ENCODE measurements at regions not wholly inside any gene's neighbourhood (a gene's known extent, or its start where the extent isn't known, plus 50 kb on each side); places are given as distances from the start of the nearest gene placed in this dataset.

DNA sequence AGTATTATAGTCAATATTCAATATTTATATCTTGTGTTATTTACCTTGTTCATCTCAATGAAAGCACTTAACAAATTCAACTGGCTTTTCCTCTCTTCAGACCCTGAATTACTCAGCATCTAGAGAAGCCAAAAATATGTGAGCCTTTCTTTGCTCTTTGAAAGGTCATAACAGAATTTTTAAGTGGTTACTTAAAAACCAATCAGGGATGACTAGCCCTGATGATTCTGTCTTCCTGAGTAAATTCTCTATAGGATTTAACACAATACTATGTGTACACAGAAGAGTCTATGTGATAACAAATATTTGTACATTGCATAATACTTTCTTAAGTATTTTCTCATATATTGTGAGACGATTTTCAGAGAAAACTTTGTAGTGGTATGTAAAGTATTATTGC is 546.3 kb downstream of the MAT2B start:
- no peaks in the 10 kb centered on the region for H3K27me3 ChIP-seq
- TF ChIP-seq, protein P1, sequence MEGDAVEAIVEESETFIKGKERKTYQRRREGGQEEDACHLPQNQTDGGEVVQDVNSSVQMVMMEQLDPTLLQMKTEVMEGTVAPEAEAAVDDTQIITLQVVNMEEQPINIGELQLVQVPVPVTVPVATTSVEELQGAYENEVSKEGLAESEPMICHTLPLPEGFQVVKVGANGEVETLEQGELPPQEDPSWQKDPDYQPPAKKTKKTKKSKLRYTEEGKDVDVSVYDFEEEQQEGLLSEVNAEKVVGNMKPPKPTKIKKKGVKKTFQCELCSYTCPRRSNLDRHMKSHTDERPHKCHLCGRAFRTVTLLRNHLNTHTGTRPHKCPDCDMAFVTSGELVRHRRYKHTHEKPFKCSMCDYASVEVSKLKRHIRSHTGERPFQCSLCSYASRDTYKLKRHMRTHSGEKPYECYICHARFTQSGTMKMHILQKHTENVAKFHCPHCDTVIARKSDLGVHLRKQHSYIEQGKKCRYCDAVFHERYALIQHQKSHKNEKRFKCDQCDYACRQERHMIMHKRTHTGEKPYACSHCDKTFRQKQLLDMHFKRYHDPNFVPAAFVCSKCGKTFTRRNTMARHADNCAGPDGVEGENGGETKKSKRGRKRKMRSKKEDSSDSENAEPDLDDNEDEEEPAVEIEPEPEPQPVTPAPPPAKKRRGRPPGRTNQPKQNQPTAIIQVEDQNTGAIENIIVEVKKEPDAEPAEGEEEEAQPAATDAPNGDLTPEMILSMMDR (IDR thresholded peaks at IDR 0.05; ENCODE audit: low read depth, low read length), result no peak

DNA sequence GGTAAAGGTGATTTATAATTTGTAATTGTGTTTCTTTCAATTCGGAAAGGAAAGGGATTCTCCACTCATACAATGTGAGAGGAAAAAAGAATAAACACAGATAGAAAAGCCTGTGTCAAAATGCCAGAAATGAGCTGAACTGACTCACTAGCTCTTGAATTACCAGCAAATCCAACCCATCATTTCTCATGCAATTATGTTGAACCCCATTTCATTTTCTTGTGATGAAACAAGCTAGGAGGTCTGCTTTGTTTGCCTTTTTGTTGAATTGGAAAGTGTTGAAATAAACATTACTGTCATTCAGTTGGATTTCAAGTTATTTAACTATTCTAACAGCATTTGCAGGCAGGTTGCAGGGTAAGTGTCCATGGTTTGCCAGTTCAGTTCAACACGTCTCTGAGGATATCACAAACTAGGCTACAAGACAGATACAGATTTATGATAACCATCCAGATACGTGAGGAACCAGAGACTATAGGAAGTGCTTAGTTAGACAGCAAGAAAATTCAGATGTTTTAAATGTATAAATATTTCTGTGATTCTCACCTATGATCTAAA is 547.2 kb downstream of the MAT2B start:
- no peaks in the 10 kb centered on the region for H3K36me3 ChIP-seq
- DNase-seq, result no peak
- H3K4me3 ChIP-seq (ENCODE audit: low read depth, low read length), result no peak overlapping the region
- no peaks in the 10 kb centered on the region for H3K27me3 ChIP-seq
- TF ChIP-seq, protein P1 (IDR thresholded peaks at IDR 0.05; ENCODE audit: low read depth, low read length), result no peak
- peaks cover 2% of the 10 kb centered on the region; the same call in 1 of the 2 replicates for H3K4me1 ChIP-seq
- no peaks in the 10 kb centered on the region for H3K9me3 ChIP-seq

More for the DNA sequence above, 546.3 kb downstream of the MAT2B start:
- no peaks in the 10 kb centered on the region for H3K9me3 ChIP-seq
- no peaks in the 10 kb centered on the region for H3K36me3 ChIP-seq
- no peak overlapping the region for H3K4me3 ChIP-seq (ENCODE audit: low read depth, low read length)
- no peak for DNase-seq
- peaks cover 2% of the 10 kb centered on the region; the same call in 1 of the 2 replicates for H3K4me1 ChIP-seq

DNA sequence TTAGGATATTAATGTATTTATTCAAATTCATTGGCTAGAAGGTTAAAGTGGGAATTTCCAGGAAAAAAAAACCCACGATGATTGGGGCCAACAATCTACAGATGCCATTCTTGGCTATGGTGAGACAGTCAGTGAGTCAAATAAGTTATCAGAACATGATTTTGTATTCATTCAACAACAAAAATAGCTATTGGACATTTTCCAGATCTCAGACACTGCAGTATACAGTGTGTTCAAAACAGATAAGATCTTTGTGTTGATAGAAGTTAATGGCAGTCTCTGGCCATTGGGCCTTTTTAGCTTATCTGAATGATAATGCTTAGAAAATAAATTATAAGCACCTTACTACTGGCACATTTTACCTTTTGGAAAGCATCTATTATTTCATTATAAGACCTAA is 547.7 kb downstream of the MAT2B start:
- no peak for DNase-seq

DNA sequence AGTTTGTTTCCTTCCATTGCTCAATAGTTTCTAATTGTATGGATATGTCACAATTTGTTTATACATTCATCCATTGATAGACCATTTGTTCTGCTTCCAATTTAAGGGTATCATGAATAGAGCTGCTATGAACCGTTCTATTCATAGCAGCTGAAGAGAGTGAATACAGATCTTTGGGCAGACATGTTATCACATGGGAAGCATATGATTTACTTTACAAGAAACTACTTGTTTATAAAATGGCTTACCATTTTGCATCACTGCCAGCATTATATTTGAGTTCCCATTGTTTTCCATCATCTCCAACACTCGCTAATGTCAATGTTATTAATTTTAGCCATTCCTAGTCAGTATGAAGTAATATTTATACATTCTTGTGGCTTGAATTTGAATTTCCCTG is 549.0 kb downstream of the MAT2B start:
- TF ChIP-seq, protein P1 (IDR thresholded peaks at IDR 0.05; ENCODE audit: low read depth, low read length), result no peak
- DNase-seq, result no peak
- H3K36me3 ChIP-seq, result no peaks in the 10 kb centered on the region
- no peak overlapping the region for H3K4me3 ChIP-seq (ENCODE audit: low read depth, low read length)
- H3K9me3 ChIP-seq, result no peaks in the 10 kb centered on the region
- peaks cover 2% of the 10 kb centered on the region; the same call in 1 of the 2 replicates for H3K4me1 ChIP-seq
- no peaks in the 10 kb centered on the region for H3K27me3 ChIP-seq

More for the DNA sequence above, 547.7 kb downstream of the MAT2B start:
- Histone ChIP-seq H3K4me1 (peaks cover 2% of the 10 kb centered on the region; the same call in 1 of the 2 replicates), H3K9me3 (no peaks in the 10 kb centered on the region), H3K27me3 (no peaks in the 10 kb centered on the region), H3K36me3 (no peaks in the 10 kb centered on the region), H3K4me3 (ENCODE audit: low read depth, low read length) (no peak overlapping the region)
- TF ChIP-seq, protein P1 (IDR thresholded peaks at IDR 0.05; ENCODE audit: low read depth, low read length), result no peak

DNA sequence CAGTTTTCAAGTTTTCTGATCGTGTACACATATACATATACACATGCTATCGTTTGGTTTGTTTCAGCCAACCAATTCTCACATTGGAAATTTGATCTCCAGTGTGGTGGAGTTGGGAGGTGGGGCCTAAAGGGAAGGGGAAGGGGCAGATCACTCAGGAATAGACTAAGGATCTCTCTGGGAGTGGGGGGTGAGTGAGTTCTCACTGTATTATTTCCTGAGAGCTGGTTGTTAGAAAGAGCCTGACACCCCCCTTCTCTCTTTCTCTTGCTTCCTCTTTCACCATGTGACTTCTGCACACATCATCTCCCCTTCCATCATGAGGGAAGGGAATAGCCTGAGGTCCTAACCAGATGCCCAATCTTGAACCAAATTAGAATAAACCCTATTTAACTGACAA is 551.7 kb downstream of the MAT2B start:
- TF ChIP-seq, protein P1 (IDR thresholded peaks at IDR 0.05; ENCODE audit: low read depth, low read length), result no peak
- H3K36me3 ChIP-seq, result no peaks in the 10 kb centered on the region
- peaks cover 2% of the 10 kb centered on the region; the same call in 1 of the 2 replicates for H3K4me1 ChIP-seq
- H3K27me3 ChIP-seq, result no peaks in the 10 kb centered on the region
- DNase-seq, result no peak
- no peak overlapping the region for H3K4me3 ChIP-seq (ENCODE audit: low read depth, low read length)
- no peaks in the 10 kb centered on the region for H3K9me3 ChIP-seq

DNA sequence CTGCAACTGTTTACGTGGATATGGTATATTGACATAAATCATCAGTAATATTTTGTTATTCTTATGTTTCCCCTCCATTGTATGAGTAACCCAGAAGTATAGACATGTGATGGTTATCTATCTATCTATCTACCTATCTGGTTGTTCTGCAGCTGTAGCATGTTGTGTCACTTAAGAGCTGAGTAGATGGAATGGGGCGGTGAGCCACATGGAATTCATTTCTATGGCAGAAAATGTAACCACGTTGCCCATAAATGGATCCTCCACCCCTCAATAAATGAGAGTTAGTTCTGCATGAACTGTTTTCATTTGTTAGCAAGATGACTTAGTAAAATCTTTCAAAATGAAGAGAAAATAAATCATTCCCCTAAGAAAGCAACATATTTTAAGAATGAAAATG is 553.2 kb downstream of the MAT2B start:
- H3K4me1 ChIP-seq, result no peaks in the 10 kb centered on the region; the same call in 1 of the 2 replicates
- H3K9me3 ChIP-seq, result no peaks in the 10 kb centered on the region
- TF ChIP-seq, protein P1 (IDR thresholded peaks at IDR 0.05; ENCODE audit: low read depth, low read length), result no peak
- no peak overlapping the region for H3K4me3 ChIP-seq (ENCODE audit: low read depth, low read length)
- H3K36me3 ChIP-seq, result no peaks in the 10 kb centered on the region
- H3K27me3 ChIP-seq, result no peaks in the 10 kb centered on the region
- DNase-seq, result no peak

Data from BE2C (cell line).